ENCODE measurements at regions not wholly inside any gene's neighbourhood (a gene's known extent, or its start where the extent isn't known, plus 50 kb on each side); places are given as distances from the start of the nearest gene placed in this dataset.
"Not testable (repeated sequence)": the region's sequence is repeated elsewhere in the genome, so short reads cannot be mapped to it uniquely, and the experiment has no call there.

- Mint-ChIP-seq H3K36me3 (no peaks in the 10 kb centered on the region), H3K27me3 (no peaks in the 10 kb centered on the region), H3K4me1 (no peaks in the 10 kb centered on the region), H3K9me3 (peaks cover 2% of the 10 kb centered on the region), H3K27ac (no peak overlapping the region), H3K4me3 (no peak overlapping the region)
- CTCF ChIA-PET = no interaction called here
- DNase-seq = no peak
Observed at GRCh38 chr3:82558081-82558480, 796.6 kb upstream of the GBE1 start.

GRCh38 chr3:82556113-82556512 is 794.7 kb upstream of the GBE1 start:
- no peak overlapping the region for H3K4me3 Mint-ChIP-seq
- no peaks in the 10 kb centered on the region for H3K4me1 Mint-ChIP-seq
- peaks cover 3% of the 10 kb centered on the region for H3K9me3 Mint-ChIP-seq
- no peak overlapping the region for H3K27ac Mint-ChIP-seq
- no peak for DNase-seq
- H3K27me3 Mint-ChIP-seq = no peaks in the 10 kb centered on the region
- no peaks in the 10 kb centered on the region for H3K36me3 Mint-ChIP-seq
- CTCF ChIA-PET = no interaction called here

- H3K27ac Mint-ChIP-seq, DNase-seq, H3K36me3 Mint-ChIP-seq, H3K9me3 Mint-ChIP-seq, H3K4me3 Mint-ChIP-seq, H3K27me3 Mint-ChIP-seq, CTCF ChIA-PET, H3K4me1 Mint-ChIP-seq: not testable (repeated sequence)
Observed at GRCh38 chr3:82542556-82542955, 781.1 kb upstream of the GBE1 start.

GRCh38 chr3:82521657-82522056 is 760.2 kb upstream of the GBE1 start:
- DNase-seq = no peak
- H3K27me3 Mint-ChIP-seq = no peaks in the 10 kb centered on the region
- no peaks in the 10 kb centered on the region for H3K4me1 Mint-ChIP-seq
- peaks cover 14% of the 10 kb centered on the region for H3K9me3 Mint-ChIP-seq
- no peaks in the 10 kb centered on the region for H3K36me3 Mint-ChIP-seq
- CTCF ChIA-PET = no interaction called here
- H3K4me3 Mint-ChIP-seq = no peak overlapping the region
- H3K27ac Mint-ChIP-seq = no peak overlapping the region

GRCh38 chr3:82520846-82521245 is 759.4 kb upstream of the GBE1 start:
- H3K4me1 Mint-ChIP-seq = no peaks in the 10 kb centered on the region
- H3K9me3 Mint-ChIP-seq = peaks cover 14% of the 10 kb centered on the region
- H3K4me3 Mint-ChIP-seq = no peak overlapping the region
- no peak overlapping the region for H3K27ac Mint-ChIP-seq
- H3K36me3 Mint-ChIP-seq = no peaks in the 10 kb centered on the region
- CTCF ChIA-PET = no interaction called here
- DNase-seq = no peak
- H3K27me3 Mint-ChIP-seq = no peaks in the 10 kb centered on the region

GRCh38 chr3:82509951-82510603 is 748.6 kb upstream of the GBE1 start:
- no peak for DNase-seq
- H3K27me3 Mint-ChIP-seq = no peaks in the 10 kb centered on the region

GRCh38 chr3:82509106-82509842 is 747.8 kb upstream of the GBE1 start:
- CTCF ChIA-PET = no interaction called here
- H3K27me3 Mint-ChIP-seq = no peaks in the 10 kb centered on the region

More at GRCh38 chr3:82509951-82510603, 748.6 kb upstream of the GBE1 start:
- Mint-ChIP-seq H3K4me3 (no peak overlapping the region), H3K36me3 (no peaks in the 10 kb centered on the region), H3K9me3 (peaks cover 13% of the 10 kb centered on the region), H3K4me1 (no peaks in the 10 kb centered on the region), H3K27ac (no peak overlapping the region)
- CTCF ChIA-PET = no interaction called here

GRCh38 chr3:82506204-82506603 is 744.8 kb upstream of the GBE1 start:
- Mint-ChIP-seq H3K4me3 (no peak overlapping the region), H3K4me1 (no peaks in the 10 kb centered on the region), H3K27ac (no peak overlapping the region), H3K36me3 (no peaks in the 10 kb centered on the region), H3K9me3 (peaks cover 13% of the 10 kb centered on the region), H3K27me3 (no peaks in the 10 kb centered on the region)
- no peak for DNase-seq
- CTCF ChIA-PET = no interaction called here

More at GRCh38 chr3:82509106-82509842, 747.8 kb upstream of the GBE1 start:
- H3K36me3 Mint-ChIP-seq = no peaks in the 10 kb centered on the region
- H3K9me3 Mint-ChIP-seq = peaks cover 13% of the 10 kb centered on the region
- H3K4me1 Mint-ChIP-seq = no peaks in the 10 kb centered on the region
- H3K4me3 Mint-ChIP-seq = no peak overlapping the region
- no peak for DNase-seq
- H3K27ac Mint-ChIP-seq = no peak overlapping the region

GRCh38 chr3:82505079-82505756 is 743.8 kb upstream of the GBE1 start:
- DNase-seq = no peak
- H3K27me3 Mint-ChIP-seq = no peaks in the 10 kb centered on the region
- CTCF ChIA-PET = no interaction called here
- no peaks in the 10 kb centered on the region for H3K4me1 Mint-ChIP-seq
- H3K4me3 Mint-ChIP-seq = no peak overlapping the region
- peaks cover 13% of the 10 kb centered on the region for H3K9me3 Mint-ChIP-seq
- H3K27ac Mint-ChIP-seq = no peak overlapping the region
- H3K36me3 Mint-ChIP-seq = no peaks in the 10 kb centered on the region

GRCh38 chr3:82498186-82498585 is 736.7 kb upstream of the GBE1 start:
- DNase-seq = no peak
- Mint-ChIP-seq H3K36me3 (no peaks in the 10 kb centered on the region), H3K4me3 (no peak overlapping the region), H3K9me3 (peaks cover 4% of the 10 kb centered on the region), H3K27me3 (no peaks in the 10 kb centered on the region), H3K4me1 (no peaks in the 10 kb centered on the region), H3K27ac (no peak overlapping the region)
- CTCF ChIA-PET = no interaction called here

- Mint-ChIP-seq H3K4me3 (no peak overlapping the region), H3K36me3 (no peaks in the 10 kb centered on the region), H3K9me3 (peaks cover 4% of the 10 kb centered on the region), H3K4me1 (no peaks in the 10 kb centered on the region), H3K27me3 (no peaks in the 10 kb centered on the region), H3K27ac (no peak overlapping the region)
- no peak for DNase-seq
- CTCF ChIA-PET = no interaction called here
Observed at GRCh38 chr3:82496890-82497560, 735.6 kb upstream of the GBE1 start.

GRCh38 chr3:82495655-82496054 is 734.2 kb upstream of the GBE1 start:
- CTCF ChIA-PET = no interaction called here
- DNase-seq = no peak
- Mint-ChIP-seq H3K27me3 (no peaks in the 10 kb centered on the region), H3K9me3 (peaks cover 4% of the 10 kb centered on the region), H3K4me3 (no peak overlapping the region), H3K4me1 (no peaks in the 10 kb centered on the region), H3K36me3 (no peaks in the 10 kb centered on the region), H3K27ac (no peak overlapping the region)

GRCh38 chr3:82494977-82495489 is 733.6 kb upstream of the GBE1 start:
- no peak overlapping the region for H3K27ac Mint-ChIP-seq
- no peaks in the 10 kb centered on the region for H3K27me3 Mint-ChIP-seq
- no peaks in the 10 kb centered on the region for H3K36me3 Mint-ChIP-seq
- no peaks in the 10 kb centered on the region for H3K4me1 Mint-ChIP-seq
- peaks cover 4% of the 10 kb centered on the region for H3K9me3 Mint-ChIP-seq
- CTCF ChIA-PET = no interaction called here
- H3K4me3 Mint-ChIP-seq = no peak overlapping the region
- DNase-seq = no peak

- Mint-ChIP-seq H3K4me1 (no peaks in the 10 kb centered on the region), H3K9me3 (peaks cover 7% of the 10 kb centered on the region), H3K36me3 (no peaks in the 10 kb centered on the region), H3K27me3 (no peaks in the 10 kb centered on the region), H3K4me3 (no peak overlapping the region), H3K27ac (no peak overlapping the region)
- CTCF ChIA-PET = no interaction called here
- DNase-seq = no peak
Observed at GRCh38 chr3:82493858-82494257, 732.4 kb upstream of the GBE1 start.

Measured in activated naive CD4-positive, alpha-beta T cell treated with anti-CD3 and anti-CD28 coated beads, Interleukin-2, amount 10 ng/mL, durations not matched to agents 7 days and 5 days (primary cell).